ENCODE measurements at regions not wholly inside any gene's neighbourhood (a gene's known extent, or its start where the extent isn't known, plus 50 kb on each side); places are given as distances from the start of the nearest gene placed in this dataset.

GRCh38 chr17:79159471-79159870, 84.8 kb downstream of the ENGASE start:
- Histone ChIP-seq H3K4me1 (no peaks in the 10 kb centered on the region), H3K9me3 (no peaks in the 10 kb centered on the region), H3K4me3 (no peak overlapping the region), H3K27me3 (peaks cover 0 to 97% (median 39%) of the 10 kb centered on the region in 3 donors), H3K27ac (no peak overlapping the region), H3K36me3 (no peaks in the 10 kb centered on the region)
- WGBS, 5 donors = 61 to 84% (median 74%) methylated on average over 5 to 6 of the region's 6 CpGs
- TF ChIP-seq POLR2A (IDR thresholded peaks at IDR 0.05) = no peak
- TF ChIP-seq CTCF (IDR thresholded peaks at IDR 0.05) = no peak
- no peak for DNase-seq
- intact Hi-C loops (cut with DNase I; ENCODE audit: low total_unique reads) = no loop called here

- DNase-seq = no peak
- Histone ChIP-seq H3K9me3 (no peaks in the 10 kb centered on the region), H3K4me3 (no peak overlapping the region), H3K27me3 (peaks cover 0 to 97% (median 39%) of the 10 kb centered on the region in 3 donors), H3K27ac (no peak overlapping the region), H3K4me1 (no peaks in the 10 kb centered on the region), H3K36me3 (no peaks in the 10 kb centered on the region)
- TF ChIP-seq POLR2A (IDR thresholded peaks at IDR 0.05) (no peak), POLR2AphosphoS5 (IDR thresholded peaks at IDR 0.05) (no peak), CTCF (IDR thresholded peaks at IDR 0.05) (no peak), EP300 (IDR thresholded peaks at IDR 0.05) (no peak)
- WGBS, 5 donors = 75 to 80% (median 78%) methylated on average over 14 to 19 of the region's 19 CpGs
- intact Hi-C loops (cut with DNase I; ENCODE audit: low total_unique reads) = no loop called here
Measured at GRCh38 chr17:79156463-79157095, 82.0 kb downstream of the ENGASE start.

- Histone ChIP-seq H3K4me3 (no peak overlapping the region), H3K27ac (no peak overlapping the region), H3K27me3 (peaks cover 0 to 96% (median 38%) of the 10 kb centered on the region in 3 donors), H3K4me1 (no peaks in the 10 kb centered on the region), H3K36me3 (no peaks in the 10 kb centered on the region), H3K9me3 (no peaks in the 10 kb centered on the region)
- DNase-seq = no peak
- no peak for TF ChIP-seq EP300 (IDR thresholded peaks at IDR 0.05)
- intact Hi-C loops (cut with DNase I; ENCODE audit: low total_unique reads) = no loop called here
- WGBS, 5 donors = 69 to 89% (median 76%) methylated on average over 4 to 12 of the region's 12 CpGs
Measured at GRCh38 chr17:79155701-79156100, 81.1 kb downstream of the ENGASE start.

- no peak for DNase-seq
- peaks cover 0 to 96% (median 42%) of the 10 kb centered on the region in 3 donors for H3K27me3 ChIP-seq
- H3K9me3 ChIP-seq = no peaks in the 10 kb centered on the region
- no peak overlapping the region for H3K4me3 ChIP-seq
- H3K36me3 ChIP-seq = no peaks in the 10 kb centered on the region
- no peaks in the 10 kb centered on the region for H3K4me1 ChIP-seq
- no peak for TF ChIP-seq EP300 (IDR thresholded peaks at IDR 0.05)
- TF ChIP-seq CTCF (IDR thresholded peaks at IDR 0.05) = no peak
- TF ChIP-seq POLR2AphosphoS5 (IDR thresholded peaks at IDR 0.05) = no peak
- TF ChIP-seq POLR2A (IDR thresholded peaks at IDR 0.05) = no peak
- 60 to 71% (median 61%) methylated on average over 30 to 31 of the region's 31 CpGs for WGBS, 5 donors
- H3K27ac ChIP-seq = no peak overlapping the region
- intact Hi-C loops (cut with DNase I; ENCODE audit: low total_unique reads) = no loop called here
Measured at GRCh38 chr17:79154951-79155585, 80.4 kb downstream of the ENGASE start.

- whole genome bisulfite sequencing, 5 donors = 21 to 53% (median 32%) methylated on average over 10 to 14 of the region's 14 CpGs
Measured at GRCh38 chr17:79154446-79154845, 79.8 kb downstream of the ENGASE start.

More at GRCh38 chr17:79154446-79154845, 79.8 kb downstream of the ENGASE start:
- TF ChIP-seq EP300 (IDR thresholded peaks at IDR 0.05) = no peak
- TF ChIP-seq POLR2AphosphoS5 (IDR thresholded peaks at IDR 0.05) = no peak
- no peak for TF ChIP-seq CTCF (IDR thresholded peaks at IDR 0.05)
- no peak for TF ChIP-seq POLR2A (IDR thresholded peaks at IDR 0.05)
- Histone ChIP-seq H3K4me3 (no peak overlapping the region), H3K27me3 (peaks cover 0 to 96% (median 38%) of the 10 kb centered on the region in 3 donors), H3K9me3 (no peaks in the 10 kb centered on the region), H3K27ac (no peak overlapping the region), H3K4me1 (no peaks in the 10 kb centered on the region), H3K36me3 (no peaks in the 10 kb centered on the region)
- intact Hi-C loops (cut with DNase I; ENCODE audit: low total_unique reads) = no loop called here
- DNase-seq = peak in 1 of 2 donors; percentile 32
